ENCODE measurements at regions not wholly inside any gene's neighbourhood (a gene's known extent, or its start where the extent isn't known, plus 50 kb on each side); places are given as distances from the start of the nearest gene placed in this dataset.

DNA sequence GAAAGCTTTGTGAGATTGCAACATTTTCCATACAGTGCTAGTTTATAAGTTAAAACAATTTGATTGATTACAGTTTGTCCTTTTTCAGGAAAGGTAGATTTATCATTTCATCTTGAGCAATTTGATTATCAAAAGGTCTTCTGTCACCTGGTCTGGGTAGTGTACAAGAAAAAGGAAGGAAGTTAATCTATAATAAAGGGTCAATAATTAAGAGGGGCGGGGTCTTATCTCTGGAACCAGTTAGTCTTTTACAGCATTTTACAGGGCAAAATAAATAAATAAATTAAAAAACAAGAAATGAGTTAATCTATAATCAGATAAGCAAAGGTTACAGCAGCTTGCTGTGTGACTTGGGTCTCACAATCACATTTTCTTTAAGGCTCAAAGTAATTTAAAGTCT is 277.8 kb upstream of the GYPC start:
- TF ChIP-seq CHD1 (IDR thresholded peaks at IDR 0.05; ENCODE audit: low read depth, low read length) (no peak), MAZ (IDR thresholded peaks at IDR 0.05; ENCODE audit: borderline replicate concordance, low read depth, low read length) (no peak), RAD21 (IDR thresholded peaks at IDR 0.05; ENCODE audit: low read length) (no peak), MAFK (IDR thresholded peaks at IDR 0.05; ENCODE audit: low read depth, low read length) (no peak), FOS (IDR thresholded peaks at IDR 0.05; ENCODE audit: low read depth, low read length) (no peak), RFX5 (IDR thresholded peaks at IDR 0.05; ENCODE audit: low read depth, low read length) (no peak), POLR2A (IDR thresholded peaks at IDR 0.05; ENCODE audit: low read depth, low read length) (no peak), BHLHE40 (IDR thresholded peaks at IDR 0.05; ENCODE audit: low read depth, low read length) (no peak), MXI1 (IDR thresholded peaks at IDR 0.05; ENCODE audit: borderline replicate concordance, low read depth, low read length) (no peak), SMC3 (IDR thresholded peaks at IDR 0.05; ENCODE audit: low read depth, low read length) (no peak), NFE2L2 (IDR thresholded peaks at IDR 0.05; ENCODE audit: low read depth, low read length) (no peak), CEBPB (IDR thresholded peaks at IDR 0.05; ENCODE audit: low read depth, low read length) (no peak), RCOR1 (IDR thresholded peaks at IDR 0.05; ENCODE audit: insufficient replicate concordance, low read length) (no peak)
- TF ChIP-seq, protein P1, sequence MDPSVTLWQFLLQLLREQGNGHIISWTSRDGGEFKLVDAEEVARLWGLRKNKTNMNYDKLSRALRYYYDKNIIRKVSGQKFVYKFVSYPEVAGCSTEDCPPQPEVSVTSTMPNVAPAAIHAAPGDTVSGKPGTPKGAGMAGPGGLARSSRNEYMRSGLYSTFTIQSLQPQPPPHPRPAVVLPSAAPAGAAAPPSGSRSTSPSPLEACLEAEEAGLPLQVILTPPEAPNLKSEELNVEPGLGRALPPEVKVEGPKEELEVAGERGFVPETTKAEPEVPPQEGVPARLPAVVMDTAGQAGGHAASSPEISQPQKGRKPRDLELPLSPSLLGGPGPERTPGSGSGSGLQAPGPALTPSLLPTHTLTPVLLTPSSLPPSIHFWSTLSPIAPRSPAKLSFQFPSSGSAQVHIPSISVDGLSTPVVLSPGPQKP (IDR thresholded peaks at IDR 0.05; ENCODE audit: borderline replicate concordance, low read depth, low read length): no peak
- TF ChIP-seq, protein P2, sequence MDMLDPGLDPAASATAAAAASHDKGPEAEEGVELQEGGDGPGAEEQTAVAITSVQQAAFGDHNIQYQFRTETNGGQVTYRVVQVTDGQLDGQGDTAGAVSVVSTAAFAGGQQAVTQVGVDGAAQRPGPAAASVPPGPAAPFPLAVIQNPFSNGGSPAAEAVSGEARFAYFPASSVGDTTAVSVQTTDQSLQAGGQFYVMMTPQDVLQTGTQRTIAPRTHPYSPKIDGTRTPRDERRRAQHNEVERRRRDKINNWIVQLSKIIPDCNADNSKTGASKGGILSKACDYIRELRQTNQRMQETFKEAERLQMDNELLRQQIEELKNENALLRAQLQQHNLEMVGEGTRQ (IDR thresholded peaks at IDR 0.05; ENCODE audit: low read depth, low read length): no peak
- TF ChIP-seq, protein P3, sequence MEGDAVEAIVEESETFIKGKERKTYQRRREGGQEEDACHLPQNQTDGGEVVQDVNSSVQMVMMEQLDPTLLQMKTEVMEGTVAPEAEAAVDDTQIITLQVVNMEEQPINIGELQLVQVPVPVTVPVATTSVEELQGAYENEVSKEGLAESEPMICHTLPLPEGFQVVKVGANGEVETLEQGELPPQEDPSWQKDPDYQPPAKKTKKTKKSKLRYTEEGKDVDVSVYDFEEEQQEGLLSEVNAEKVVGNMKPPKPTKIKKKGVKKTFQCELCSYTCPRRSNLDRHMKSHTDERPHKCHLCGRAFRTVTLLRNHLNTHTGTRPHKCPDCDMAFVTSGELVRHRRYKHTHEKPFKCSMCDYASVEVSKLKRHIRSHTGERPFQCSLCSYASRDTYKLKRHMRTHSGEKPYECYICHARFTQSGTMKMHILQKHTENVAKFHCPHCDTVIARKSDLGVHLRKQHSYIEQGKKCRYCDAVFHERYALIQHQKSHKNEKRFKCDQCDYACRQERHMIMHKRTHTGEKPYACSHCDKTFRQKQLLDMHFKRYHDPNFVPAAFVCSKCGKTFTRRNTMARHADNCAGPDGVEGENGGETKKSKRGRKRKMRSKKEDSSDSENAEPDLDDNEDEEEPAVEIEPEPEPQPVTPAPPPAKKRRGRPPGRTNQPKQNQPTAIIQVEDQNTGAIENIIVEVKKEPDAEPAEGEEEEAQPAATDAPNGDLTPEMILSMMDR (conservative IDR thresholded peaks at IDR 0.05; ENCODE audit: low read depth, low read length): no peak
- Histone ChIP-seq H2BK20ac (ENCODE audit: low read depth, low read length) (no peak overlapping the region), H3K4ac (ENCODE audit: low read depth, low read length) (no peak overlapping the region), H3K9me3 (ENCODE audit: control insufficient read depth, insufficient read depth, low read length) (peaks cover 5% of the 10 kb centered on the region), H4K91ac (ENCODE audit: insufficient read depth, low read depth, low read length) (no peak overlapping the region), H3K4me2 (ENCODE audit: low read depth, low read length) (no peak overlapping the region), H4K5ac (ENCODE audit: low read depth, low read length) (no peak overlapping the region), H2AK5ac (ENCODE audit: low read depth, low read length) (no peak overlapping the region), H2BK15ac (ENCODE audit: low read depth, low read length) (no peak overlapping the region), H3K27me3 (ENCODE audit: control insufficient read depth, insufficient read depth, low read length) (no peaks in the 10 kb centered on the region), H3K56ac (ENCODE audit: extremely low read depth, insufficient read depth, low read length) (no peak overlapping the region), H4K8ac (ENCODE audit: low read depth in 2 of 2, low read length in 2 of 2) (no peak overlapping the region), H3K9ac (ENCODE audit: low read depth, low read length) (no peak overlapping the region), H2AK9ac (replicated peaks; ENCODE audit: low read depth, low read length, poor library complexity) (no peak overlapping the region), H3K4me3 (ENCODE audit: insufficient read depth, low read depth, low read length) (no peak overlapping the region), H2BK5ac (ENCODE audit: low read depth, low read length, poor library complexity, severe bottlenecking) (no peak overlapping the region), H3K4me1 (ENCODE audit: control insufficient read depth, insufficient read depth, low read length) (no peaks in the 10 kb centered on the region), H3K23ac (ENCODE audit: low read depth, low read length) (no peak overlapping the region), H3K27ac (ENCODE audit: insufficient read depth, low read length) (no peak overlapping the region), H4K20me1 (ENCODE audit: insufficient read depth, low read length) (no peaks in the 10 kb centered on the region), H3K36me3 (ENCODE audit: control insufficient read depth, insufficient read depth, low read length) (no peaks in the 10 kb centered on the region), H2AFZ (replicated peaks; ENCODE audit: low read length, poor library complexity) (no peak overlapping the region), H3K14ac (replicated peaks; ENCODE audit: low read depth, low read length) (no peak overlapping the region), H2BK120ac (ENCODE audit: low read depth, low read length) (no peak overlapping the region), H3K9me1 (ENCODE audit: insufficient read depth, low read length) (no peaks in the 10 kb centered on the region), H3K79me1 (ENCODE audit: low read depth in 1 of 2, low read length in 2 of 2) (no peaks in the 10 kb centered on the region), H3K18ac (ENCODE audit: low read depth, low read length) (no peak overlapping the region)
- intact Hi-C loops (cut with micrococcal nuclease): no loop called here
- ATAC-seq (ENCODE audit: low read depth) (no peak), DNase-seq (no peak)
- no TSS peak for BruUV-seq (replicated peaks)
- ChIA-PET POLR2A (ENCODE audit: unreplicated experiment) (no interaction called here), CTCF (no interaction called here)
- in situ Hi-C loops (cut with MboI; ENCODE audit: low sequenced_read_pairs): no loop called here
- no CpG with 5 or more reads among the region's 1 CpG for WGBS, 2 experiments (ENCODE audit: extremely low coverage in 2 of 2, insufficient read length in 1 of 2)
- dilution Hi-C loops (cut with HindIII; ENCODE audit: low sequenced_read_pairs, unreplicated experiment): no loop called here

Measured in IMR-90 (cell line).